Uterus (tissue), 2 donors: ENCODE measurements at regions not wholly inside any gene's neighbourhood (a gene's known extent, or its start where the extent isn't known, plus 50 kb on each side); places are given as distances from the start of the nearest gene placed in this dataset.

Experiments used
- POLR2A ChIP-seq, 2 donors: fragments of 450-650 bp; IDR thresholded peaks; one replicate each; pipeline ENCODE4 v1.6.1; 2016; ENCODE audit warnings: antibody characterized with exemption in 2 of 2, mild to moderate bottlenecking in 1 of 2, moderate library complexity in 1 of 2
- TF ChIP-seq, protein P1 (sequence below), 4 experiments: fragments of 200-600 bp in 2 of 4; fragments of 450-650 bp in 2 of 4; sonication (generic) in 2 of 4; IDR thresholded peaks; one replicate each; pipeline ENCODE4 v1.5.1; 2016 to 2019; ENCODE audit warnings: antibody characterized with exemption in 4 of 4, mild to moderate bottlenecking in 2 of 4, moderate library complexity in 1 of 4

GRCh38 chr18:22057908-22058527 is 111.4 kb upstream of the GATA6 start:
- TF ChIP-seq, protein P1, sequence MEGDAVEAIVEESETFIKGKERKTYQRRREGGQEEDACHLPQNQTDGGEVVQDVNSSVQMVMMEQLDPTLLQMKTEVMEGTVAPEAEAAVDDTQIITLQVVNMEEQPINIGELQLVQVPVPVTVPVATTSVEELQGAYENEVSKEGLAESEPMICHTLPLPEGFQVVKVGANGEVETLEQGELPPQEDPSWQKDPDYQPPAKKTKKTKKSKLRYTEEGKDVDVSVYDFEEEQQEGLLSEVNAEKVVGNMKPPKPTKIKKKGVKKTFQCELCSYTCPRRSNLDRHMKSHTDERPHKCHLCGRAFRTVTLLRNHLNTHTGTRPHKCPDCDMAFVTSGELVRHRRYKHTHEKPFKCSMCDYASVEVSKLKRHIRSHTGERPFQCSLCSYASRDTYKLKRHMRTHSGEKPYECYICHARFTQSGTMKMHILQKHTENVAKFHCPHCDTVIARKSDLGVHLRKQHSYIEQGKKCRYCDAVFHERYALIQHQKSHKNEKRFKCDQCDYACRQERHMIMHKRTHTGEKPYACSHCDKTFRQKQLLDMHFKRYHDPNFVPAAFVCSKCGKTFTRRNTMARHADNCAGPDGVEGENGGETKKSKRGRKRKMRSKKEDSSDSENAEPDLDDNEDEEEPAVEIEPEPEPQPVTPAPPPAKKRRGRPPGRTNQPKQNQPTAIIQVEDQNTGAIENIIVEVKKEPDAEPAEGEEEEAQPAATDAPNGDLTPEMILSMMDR (IDR thresholded peaks at IDR 0.05) = no peak
- TF ChIP-seq POLR2A (IDR thresholded peaks at IDR 0.05) = no peak
